Activated CD4-positive, alpha-beta T cell treated with anti-CD3 and anti-CD28 coated beads for 36 hours (primary cell): ENCODE measurements at regions not wholly inside any gene's neighbourhood (a gene's known extent, or its start where the extent isn't known, plus 50 kb on each side); places are given as distances from the start of the nearest gene placed in this dataset.

Experiments used
- ATAC-seq: fragments of 200-7000 bp; cut with Tn5 transposase; one replicate; pipeline ENCODE4 v1.10.0; 2021; ENCODE audit warnings: mild to moderate bottlenecking, moderate library complexity
- CTCF ChIA-PET: fragments of 350-600 bp; sonication (Branson Sonifier 250); formaldehyde crosslinking; loops from one replicate; lab custom pipeline; 2021; ENCODE audit warnings: antibody characterized with exemption; lab: Charles Lee
- POLR2A ChIA-PET: fragments of 350-600 bp; sonication (Branson Sonifier 250); formaldehyde crosslinking; loops from one replicate; lab custom pipeline; 2021; ENCODE audit warnings: antibody characterized with exemption, inconsistent platforms; lab: Charles Lee
- DNase-seq: peaks from one replicate; pipeline ENCODE4 v3.0.0-alpha.2; 2020
- H3K27ac Mint-ChIP-seq: one replicate; pipeline ENCODE4 v1.8.0; 2021; ENCODE audit warnings: mixed read lengths
- H3K27me3 Mint-ChIP-seq: one replicate; pipeline ENCODE4 v1.8.0; 2021; ENCODE audit warnings: mixed read lengths
- H3K36me3 Mint-ChIP-seq: one replicate; pipeline ENCODE4 v1.8.0; 2021; ENCODE audit warnings: low read depth, mixed read lengths
- H3K4me1 Mint-ChIP-seq: one replicate; pipeline ENCODE4 v1.8.0; 2021; ENCODE audit warnings: mixed read lengths
- H3K4me3 Mint-ChIP-seq: one replicate; pipeline ENCODE4 v1.8.0; 2021; ENCODE audit warnings: mild to moderate bottlenecking, moderate library complexity, mixed read lengths
- H3K9me3 Mint-ChIP-seq: one replicate; pipeline ENCODE4 v1.8.0; 2021; ENCODE audit warnings: low read depth, mixed read lengths
- intact Hi-C, 2 experiments: fragments of 100-400 bp; cut with DNase I in 1 of 2; cut with micrococcal nuclease in 1 of 2; formaldehyde crosslinking; loops; one replicate each; pipeline versions ENCODE4 v1.14.2 to v1.15.1; 2022 to 2024; cut with DNase I, micrococcal nuclease

DNA sequence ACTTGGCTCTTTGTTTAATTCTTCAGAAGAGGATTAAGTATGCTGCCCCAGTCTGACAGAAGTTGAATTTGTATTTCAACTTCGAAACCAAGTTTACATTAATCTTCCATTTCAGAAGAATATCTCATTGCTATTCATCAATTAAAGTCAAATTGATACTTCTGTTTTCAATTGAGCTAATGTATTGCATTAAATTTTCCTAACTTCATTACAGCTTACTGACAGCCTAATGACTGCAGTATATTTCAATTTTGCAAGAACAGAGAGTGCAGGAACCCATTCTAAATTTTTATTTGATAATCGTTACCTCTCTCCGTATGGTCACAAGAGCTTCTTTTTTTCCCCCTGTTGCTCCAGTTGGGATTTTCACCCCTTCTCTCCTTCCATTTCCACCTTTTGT lies 218.0 kb downstream of the CALCRL start:
- ATAC-seq: no peak
- Mint-ChIP-seq H3K4me3 (no peak overlapping the region), H3K9me3 (peaks cover 3% of the 10 kb centered on the region), H3K27ac (no peak overlapping the region), H3K27me3 (peaks cover 2% of the 10 kb centered on the region), H3K36me3 (no peaks in the 10 kb centered on the region), H3K4me1 (no peaks in the 10 kb centered on the region)
- ChIA-PET POLR2A (no interaction called here), CTCF (no interaction called here)
- no peak for DNase-seq
- intact Hi-C loops: no loop called here

DNA sequence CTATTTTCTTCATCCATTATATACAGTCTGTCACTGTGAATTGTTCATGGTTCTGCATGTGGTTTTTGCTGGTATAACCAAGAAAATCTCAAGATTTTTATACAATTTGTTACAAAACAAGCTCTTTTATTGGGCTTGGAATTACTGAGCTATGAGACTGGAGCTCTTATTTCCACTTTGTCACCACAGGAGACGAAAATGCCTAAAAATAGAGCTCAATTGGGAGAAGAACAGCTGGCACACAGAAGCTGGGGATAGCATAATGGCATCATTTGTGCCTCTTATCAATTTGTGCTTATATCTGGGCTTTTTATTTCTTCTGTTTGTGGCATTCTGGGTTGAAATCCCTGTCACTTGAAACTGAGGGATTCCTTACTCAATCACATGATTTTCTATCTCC lies 219.1 kb downstream of the CALCRL start:
- Mint-ChIP-seq H3K27me3 (peaks cover 2% of the 10 kb centered on the region), H3K9me3 (peaks cover 3% of the 10 kb centered on the region), H3K4me1 (no peaks in the 10 kb centered on the region), H3K27ac (no peak overlapping the region), H3K36me3 (no peaks in the 10 kb centered on the region), H3K4me3 (no peak overlapping the region)
- ChIA-PET POLR2A (no interaction called here), CTCF (interaction anchor here (1.2 kb wide), 1 partner anchor 9 kb away, joined by 3 read pairs; no protein-coding TSS in a partner anchor)
- no peak for DNase-seq
- ATAC-seq: no peak
- intact Hi-C loops: no loop called here

DNA sequence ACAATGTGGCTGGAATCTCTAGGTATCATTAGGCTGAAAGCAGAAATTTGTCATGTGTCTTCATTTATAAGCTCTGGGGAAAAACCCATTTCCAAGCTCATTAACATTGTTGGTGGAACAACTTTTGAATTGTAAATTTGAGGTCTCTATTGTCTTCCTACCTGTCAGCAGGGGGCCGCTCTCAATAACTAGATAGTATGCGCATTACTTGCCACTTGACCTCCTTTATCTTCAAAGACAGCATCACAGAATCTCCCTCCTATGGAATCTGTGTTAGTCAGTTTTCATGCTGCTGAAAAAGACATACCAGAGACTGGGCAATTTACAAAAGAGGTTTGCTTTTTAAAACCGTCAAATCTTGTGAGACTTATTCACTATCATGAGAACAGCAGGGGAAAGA lies 223.1 kb downstream of the CALCRL start:
- CTCF ChIA-PET: no interaction called here
- POLR2A ChIA-PET: no interaction called here
- DNase-seq (no peak), ATAC-seq (no peak)
- H3K27ac Mint-ChIP-seq: no peak overlapping the region
- intact Hi-C loops: no loop called here
- peaks cover 2% of the 10 kb centered on the region for H3K9me3 Mint-ChIP-seq
- H3K36me3 Mint-ChIP-seq: no peaks in the 10 kb centered on the region
- H3K4me3 Mint-ChIP-seq: no peak overlapping the region
- H3K4me1 Mint-ChIP-seq: no peaks in the 10 kb centered on the region
- H3K27me3 Mint-ChIP-seq: peaks cover 2% of the 10 kb centered on the region

DNA sequence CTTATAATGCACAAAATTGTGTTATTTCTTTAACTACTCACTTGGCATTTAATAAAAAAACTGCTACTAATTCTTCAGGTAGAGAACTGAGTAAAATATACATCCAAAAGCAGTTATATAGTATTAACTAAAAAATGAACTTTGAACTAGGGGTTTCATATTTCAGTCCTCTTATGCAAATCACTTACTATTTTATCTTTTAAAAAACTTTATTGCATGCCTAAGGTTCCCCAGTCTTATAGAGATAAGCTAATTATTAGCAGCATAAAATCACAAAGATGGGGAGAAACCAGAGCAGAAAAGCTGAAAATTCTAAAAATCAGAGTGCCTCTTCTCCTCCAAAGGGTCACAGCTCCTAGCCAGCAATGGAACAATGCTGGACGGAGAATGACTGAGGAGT lies 228.0 kb downstream of the CALCRL start:
- no peak for DNase-seq
- Mint-ChIP-seq H3K9me3 (peaks cover 2% of the 10 kb centered on the region), H3K27me3 (peaks cover 2% of the 10 kb centered on the region), H3K36me3 (no peaks in the 10 kb centered on the region), H3K27ac (no peak overlapping the region), H3K4me3 (no peak overlapping the region), H3K4me1 (no peaks in the 10 kb centered on the region)
- intact Hi-C loops: no loop called here
- ChIA-PET POLR2A (no interaction called here), CTCF (no interaction called here)
- ATAC-seq: no peak

DNA sequence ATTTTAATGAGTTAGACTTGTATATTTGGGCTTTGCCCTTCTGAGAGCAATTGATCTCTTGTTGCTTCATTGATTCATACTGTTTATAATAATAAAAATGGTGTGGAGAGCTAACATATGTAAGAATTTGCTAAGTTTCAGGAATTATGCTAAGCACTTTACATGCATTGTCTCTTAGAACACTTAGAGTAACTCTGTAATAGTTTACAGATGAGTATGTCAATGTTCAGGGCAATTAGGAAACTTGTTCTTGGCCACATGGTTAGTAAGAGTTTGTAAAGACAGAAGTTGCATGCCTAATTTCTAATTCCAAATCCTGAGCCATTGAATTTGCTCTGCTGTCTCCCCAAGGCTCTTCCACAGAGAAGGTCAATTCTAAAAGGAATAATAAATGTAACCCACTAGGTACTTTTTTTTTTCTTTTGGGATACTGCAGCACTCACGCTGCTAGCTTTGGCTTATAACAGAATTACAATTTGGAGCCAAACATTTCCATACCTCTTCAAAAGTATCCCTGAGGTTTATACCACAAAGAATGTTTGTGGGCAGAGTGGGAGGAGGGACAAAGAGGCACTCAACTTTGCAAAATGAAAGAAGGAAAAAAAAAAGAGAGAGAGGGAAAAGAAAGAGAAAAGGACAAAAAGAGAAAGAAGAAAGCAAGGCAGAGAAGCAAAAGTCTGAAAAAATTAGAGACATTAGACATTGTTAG lies 232.4 kb downstream of the CALCRL start:
- ATAC-seq (no peak), DNase-seq (no peak)
- intact Hi-C loops: no loop called here
- ChIA-PET POLR2A (no interaction called here), CTCF (no interaction called here)
- H3K36me3 Mint-ChIP-seq: no peaks in the 10 kb centered on the region
- H3K4me1 Mint-ChIP-seq: no peaks in the 10 kb centered on the region
- peaks cover 2% of the 10 kb centered on the region for H3K9me3 Mint-ChIP-seq
- H3K4me3 Mint-ChIP-seq: no peak overlapping the region
- H3K27me3 Mint-ChIP-seq: peaks cover under 1% of the 10 kb centered on the region
- H3K27ac Mint-ChIP-seq: no peak overlapping the region

DNA sequence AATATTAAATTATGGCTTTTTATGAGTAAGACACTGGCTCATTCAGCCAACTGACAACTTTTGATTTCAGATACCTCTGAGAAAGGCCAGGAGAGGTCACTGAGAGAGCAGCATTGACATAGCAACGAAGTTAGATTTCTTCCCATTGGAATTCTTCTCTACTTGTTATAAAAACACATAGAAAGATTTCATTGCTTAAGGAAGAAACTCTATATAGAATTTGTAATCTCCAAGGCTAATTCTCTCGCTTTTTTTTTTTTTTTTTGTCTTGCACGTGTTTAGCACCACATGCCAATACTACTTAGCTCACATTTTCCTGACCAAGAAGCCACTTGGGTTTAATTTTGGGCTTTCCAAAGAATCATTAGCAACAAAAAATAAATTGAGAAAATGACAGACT lies 233.7 kb downstream of the CALCRL start:
- Mint-ChIP-seq H3K4me3 (no peak overlapping the region), H3K4me1 (no peaks in the 10 kb centered on the region), H3K36me3 (no peaks in the 10 kb centered on the region), H3K27me3 (no peaks in the 10 kb centered on the region), H3K9me3 (peaks cover 2% of the 10 kb centered on the region), H3K27ac (no peak overlapping the region)
- ChIA-PET CTCF (no interaction called here), POLR2A (no interaction called here)
- ATAC-seq (no peak), DNase-seq (no peak)
- intact Hi-C loops: no loop called here

DNA sequence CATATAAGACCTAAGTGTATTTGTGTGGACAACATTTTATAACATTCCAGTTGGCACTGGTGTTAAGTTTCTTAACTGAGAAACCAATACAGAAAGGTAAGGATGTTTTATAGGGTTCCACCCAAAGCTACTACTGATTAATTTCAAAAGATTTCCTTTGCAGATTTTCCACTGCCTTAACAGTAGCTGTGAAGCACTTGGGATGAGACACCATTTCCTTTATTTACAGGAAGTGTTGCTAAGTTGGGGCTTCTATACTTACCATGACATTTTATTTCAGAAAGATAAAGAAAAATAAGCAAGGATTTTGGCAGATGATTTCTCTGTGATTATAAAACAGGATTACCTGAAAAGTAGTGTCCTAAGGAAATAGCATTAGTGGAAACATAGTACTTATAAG lies 234.3 kb downstream of the CALCRL start:
- Mint-ChIP-seq H3K4me1 (no peaks in the 10 kb centered on the region), H3K4me3 (no peak overlapping the region), H3K27ac (no peak overlapping the region), H3K36me3 (no peaks in the 10 kb centered on the region), H3K9me3 (peaks cover 2% of the 10 kb centered on the region), H3K27me3 (no peaks in the 10 kb centered on the region)
- ChIA-PET POLR2A (no interaction called here), CTCF (no interaction called here)
- ATAC-seq (no peak), DNase-seq (no peak)
- intact Hi-C loops: no loop called here

DNA sequence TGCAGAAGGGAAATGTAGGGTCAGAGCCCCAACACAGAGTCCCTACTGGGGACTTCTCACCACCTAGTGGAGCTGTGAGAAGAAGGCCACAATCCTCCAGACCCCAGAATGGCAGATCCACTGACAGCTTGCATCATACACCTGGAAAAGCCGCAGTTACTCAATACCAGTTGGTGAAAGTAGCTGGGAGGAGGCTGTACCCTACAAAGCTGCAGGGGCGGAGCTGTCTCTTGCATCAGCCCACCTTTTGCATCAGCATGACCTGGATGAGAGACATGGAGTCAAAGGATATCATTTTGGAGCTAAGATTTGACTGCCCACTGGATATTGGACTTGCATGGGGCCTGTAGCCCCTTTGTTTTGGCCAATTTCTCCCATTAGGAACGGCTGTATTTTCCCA lies 237.3 kb downstream of the CALCRL start:
- H3K36me3 Mint-ChIP-seq: no peaks in the 10 kb centered on the region
- CTCF ChIA-PET: no interaction called here
- DNase-seq (no peak), ATAC-seq (no peak)
- no peaks in the 10 kb centered on the region for H3K27me3 Mint-ChIP-seq
- H3K27ac Mint-ChIP-seq: no peak overlapping the region
- H3K4me3 Mint-ChIP-seq: no peak overlapping the region
- POLR2A ChIA-PET: no interaction called here
- intact Hi-C loops: no loop called here
- no peaks in the 10 kb centered on the region for H3K4me1 Mint-ChIP-seq
- peaks cover 2% of the 10 kb centered on the region for H3K9me3 Mint-ChIP-seq

DNA sequence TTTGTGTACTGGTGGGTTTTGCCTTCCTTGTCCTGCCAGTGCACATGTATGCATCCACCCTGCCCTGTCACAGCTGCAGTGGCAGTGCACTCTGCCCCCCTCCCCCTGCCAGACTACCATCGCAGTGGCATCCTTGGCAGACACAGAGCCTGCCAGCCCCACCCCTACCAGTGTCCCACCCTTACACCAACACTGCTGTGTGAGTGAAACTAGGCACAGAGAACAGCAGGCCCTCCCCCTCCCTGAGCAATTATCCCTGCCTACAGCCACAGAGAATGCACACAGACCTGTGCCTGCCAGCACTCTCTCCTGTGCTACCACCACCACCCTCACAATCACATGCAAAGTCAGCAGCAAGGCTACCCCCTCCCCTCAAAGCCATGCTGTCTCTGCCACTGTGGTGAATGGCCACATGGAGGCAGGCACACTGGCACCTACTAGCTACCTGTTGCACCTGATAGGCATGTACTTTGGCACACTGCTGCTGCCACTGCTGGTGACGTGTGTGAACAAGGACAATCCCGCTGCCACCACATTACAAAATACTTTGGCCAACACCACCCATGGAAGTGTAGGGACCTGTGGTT lies 239.8 kb downstream of the CALCRL start:
- POLR2A ChIA-PET: no interaction called here
- H3K27me3 Mint-ChIP-seq: no peaks in the 10 kb centered on the region
- intact Hi-C loops: no loop called here
- DNase-seq (no peak), ATAC-seq (no peak)
- H3K9me3 Mint-ChIP-seq: peaks cover 2% of the 10 kb centered on the region
- H3K4me3 Mint-ChIP-seq: no peak overlapping the region
- CTCF ChIA-PET: no interaction called here
- no peaks in the 10 kb centered on the region for H3K36me3 Mint-ChIP-seq
- no peak overlapping the region for H3K27ac Mint-ChIP-seq
- H3K4me1 Mint-ChIP-seq: no peaks in the 10 kb centered on the region

DNA sequence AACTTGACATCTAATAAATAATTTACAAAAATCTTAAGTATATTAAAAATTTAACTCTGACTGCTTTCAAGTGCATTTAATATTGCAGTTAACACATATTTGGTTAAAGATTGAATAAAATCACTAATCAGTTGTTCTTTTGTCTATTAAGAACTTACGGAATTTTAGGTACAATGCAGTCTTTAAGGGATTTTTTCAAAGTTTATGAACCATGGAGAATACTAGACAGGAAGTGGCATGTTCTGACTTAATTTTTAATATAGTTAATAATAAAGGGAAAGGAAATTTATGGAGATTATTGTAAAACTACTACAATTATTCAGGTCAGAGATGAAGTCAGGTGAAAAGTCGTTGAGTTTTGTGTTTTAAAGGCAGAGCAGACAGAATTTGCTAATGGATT lies 240.9 kb downstream of the CALCRL start:
- ChIA-PET POLR2A (no interaction called here), CTCF (no interaction called here)
- H3K27me3 Mint-ChIP-seq: no peaks in the 10 kb centered on the region
- H3K4me1 Mint-ChIP-seq: no peaks in the 10 kb centered on the region
- intact Hi-C loops: no loop called here
- H3K9me3 Mint-ChIP-seq: peaks cover 2% of the 10 kb centered on the region
- DNase-seq: no peak
- no peak for ATAC-seq
- no peak overlapping the region for H3K27ac Mint-ChIP-seq
- no peaks in the 10 kb centered on the region for H3K36me3 Mint-ChIP-seq
- H3K4me3 Mint-ChIP-seq: no peak overlapping the region

DNA sequence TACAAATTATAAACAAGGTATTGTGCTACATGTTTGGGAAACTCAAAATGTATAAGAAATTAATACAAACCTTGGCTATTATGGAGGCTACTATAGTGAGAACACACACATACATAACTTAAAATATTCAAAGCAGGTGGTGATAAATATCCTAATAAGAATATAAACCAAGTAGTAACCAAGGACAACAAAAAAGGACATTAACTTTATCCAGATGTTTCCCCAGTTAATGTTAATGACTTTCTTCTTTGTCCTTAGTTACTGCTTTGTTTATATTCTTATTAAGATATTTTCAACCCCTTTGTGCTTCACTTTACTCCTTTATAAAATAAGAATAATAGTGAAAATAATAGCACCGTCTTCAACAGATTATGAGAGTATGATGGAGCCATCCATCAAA lies 241.6 kb downstream of the CALCRL start:
- no peaks in the 10 kb centered on the region for H3K27me3 Mint-ChIP-seq
- H3K27ac Mint-ChIP-seq: no peak overlapping the region
- ChIA-PET POLR2A (no interaction called here), CTCF (interaction anchor here (0.6 kb wide), 1 partner anchor 333 kb away, joined by 4 read pairs; no protein-coding TSS in a partner anchor)
- no peaks in the 10 kb centered on the region for H3K4me1 Mint-ChIP-seq
- no peak overlapping the region for H3K4me3 Mint-ChIP-seq
- H3K36me3 Mint-ChIP-seq: no peaks in the 10 kb centered on the region
- intact Hi-C loops: no loop called here
- DNase-seq: no peak
- no peak for ATAC-seq
- H3K9me3 Mint-ChIP-seq: no peaks in the 10 kb centered on the region

DNA sequence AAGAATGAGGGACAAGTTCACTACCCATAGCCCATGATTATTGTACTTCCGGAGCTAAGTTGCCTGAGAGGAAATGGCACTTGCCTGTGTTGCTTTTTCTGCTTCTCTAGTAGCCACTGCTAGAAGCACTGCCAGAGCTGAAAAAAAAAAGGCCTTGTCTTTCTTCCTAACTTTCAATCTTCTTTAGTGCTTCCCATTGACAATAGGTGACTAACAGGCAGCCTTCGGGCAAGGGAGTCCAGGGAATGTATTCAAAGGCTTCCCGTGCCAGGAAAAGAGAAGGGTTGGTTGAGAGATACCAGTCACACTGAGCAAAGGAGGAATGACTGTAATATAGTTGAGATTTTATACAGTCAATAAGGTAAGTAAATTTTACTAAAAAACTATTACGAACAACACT lies 242.0 kb downstream of the CALCRL start:
- no peaks in the 10 kb centered on the region for H3K36me3 Mint-ChIP-seq
- no peak overlapping the region for H3K27ac Mint-ChIP-seq
- H3K27me3 Mint-ChIP-seq: no peaks in the 10 kb centered on the region
- H3K4me3 Mint-ChIP-seq: no peak overlapping the region
- intact Hi-C loops: no loop called here
- H3K4me1 Mint-ChIP-seq: no peaks in the 10 kb centered on the region
- CTCF ChIA-PET: interaction anchor here (0.6 kb wide), 1 partner anchor 333 kb away, joined by 4 read pairs; no protein-coding TSS in a partner anchor
- no peaks in the 10 kb centered on the region for H3K9me3 Mint-ChIP-seq
- ATAC-seq (no peak), DNase-seq (no peak)
- POLR2A ChIA-PET: no interaction called here
